ENCODE measurements at regions not wholly inside any gene's neighbourhood (a gene's known extent, or its start where the extent isn't known, plus 50 kb on each side); places are given as distances from the start of the nearest gene placed in this dataset.

- TF ChIP-seq CTCF (IDR thresholded peaks at IDR 0.05; ENCODE audit: low read depth, low read length, poor library complexity, severe bottlenecking): no peak
- TF ChIP-seq EZH2phosphoT487 (IDR thresholded peaks at IDR 0.05; ENCODE audit: borderline replicate concordance, low read length): no peak
These were observed 85.1 kb downstream of the ARL4C start for GRCh38 chr2:234411793-234412192.
